GM12878 (cell line): ENCODE measurements at regions not wholly inside any gene's neighbourhood (a gene's known extent, or its start where the extent isn't known, plus 50 kb on each side); places are given as distances from the start of the nearest gene placed in this dataset.

Experiments used
- ATAC-seq: fragments of 200-7000 bp; cut with Tn5 transposase; 3 replicates; pipeline ENCODE4 v1.9.1; 2020; ENCODE audit warnings: mild to moderate bottlenecking, moderate library complexity
- BruUV-seq: library from RNA; stranded (reverse); fragments of 400-500 nt; replicated peaks from 2 replicates; lab custom pipeline; 2021; lab: Mats Ljungman, UMichigan
- CTCF ChIA-PET: fragments of 300-600 bp; sonication (Branson Sonifier 250); formaldehyde crosslinking; extraction: SDS; loops from one replicate; lab custom pipeline; 2021; ENCODE audit warnings: inconsistent platforms; lab: Yijun Ruan, JAX
- POLR2A ChIA-PET: fragments of 350-600 bp; formaldehyde crosslinking; extraction: SDS; loops from one replicate; lab custom pipeline; 2021; ENCODE audit warnings: inconsistent platforms; lab: Charles Lee
- RAD21 ChIA-PET: fragments of 300-600 bp; sonication (Branson Sonifier 250); formaldehyde crosslinking; loops from one replicate; lab custom pipeline; 2023; ENCODE audit warnings: antibody characterized with exemption; ENCODE audit not compliant: unreplicated experiment; lab: Charles Lee
- SMC1A ChIA-PET: fragments of 300-600 bp; sonication (Branson Sonifier 250); formaldehyde crosslinking; loops from one replicate; lab custom pipeline; 2023; ENCODE audit not compliant: unreplicated experiment, uncharacterized antibody; lab: Charles Lee
- DNase-seq: peaks from one replicate; pipeline ENCODE4 v3.0.0-alpha.2; 2011; ENCODE audit warnings: low read depth, low spot score
- FAIRE-seq: peaks from 3 replicates; lab custom pipeline; 2011; peaks lifted over from hg19 to GRCh38; lab: Jason Lieb, UNC
- H2AFZ ChIP-seq: 2 replicates; pipeline ENCODE4 v1.6.0; 2011; ENCODE audit warnings: low read depth, low read length, control low read depth; ENCODE audit not compliant: control insufficient read depth
- H3K27ac ChIP-seq: 2 replicates; pipeline ENCODE4 v1.5.1; 2011; ENCODE audit warnings: control low read depth; ENCODE audit not compliant: control insufficient read depth, insufficient read depth
- H3K27me3 ChIP-seq, 2 experiments: replicated peaks in 1 of 2; 2 replicates each; pipeline versions ENCODE4 v1.6.0 to v1.6.1; 2011; ENCODE audit warnings: low read length in 1 of 2; ENCODE audit not compliant: control insufficient read depth in 2 of 2, insufficient read depth in 2 of 2
- H3K36me3 ChIP-seq, 2 experiments: 2 replicates each; pipeline ENCODE4 v1.5.1; 2011; ENCODE audit warnings: low read length in 1 of 2; ENCODE audit not compliant: control insufficient read depth in 2 of 2, insufficient read depth in 2 of 2
- H3K4me1 ChIP-seq: 2 replicates; pipeline ENCODE4 v1.6.1; 2011; ENCODE audit warnings: mild to moderate bottlenecking, low read length, moderate library complexity, mixed read lengths; ENCODE audit not compliant: control insufficient read depth, insufficient read depth
- H3K4me2 ChIP-seq: 2 replicates; pipeline ENCODE4 v1.6.0; 2011; ENCODE audit warnings: control low read depth; ENCODE audit not compliant: control insufficient read depth, insufficient read depth
- H3K4me3 ChIP-seq: fragments of 200-600 bp; sonication (generic); 2 replicates; pipeline ENCODE4 v1.5.1; 2016
- H3K79me2 ChIP-seq: 2 replicates; pipeline ENCODE4 v1.6.0; 2011; ENCODE audit warnings: low read length; ENCODE audit not compliant: control insufficient read depth, insufficient read depth
- H3K9ac ChIP-seq: 2 replicates; pipeline ENCODE4 v1.8.0; 2011; ENCODE audit warnings: low read length, control low read depth, mixed read lengths; ENCODE audit not compliant: control insufficient read depth, insufficient read depth
- H3K9me3 ChIP-seq: replicated peaks from 3 replicates; pipeline ENCODE4 v1.5.1; 2011; ENCODE audit warnings: mild to moderate bottlenecking, low read length; ENCODE audit not compliant: control insufficient read depth, insufficient read depth
- H4K20me1 ChIP-seq: 2 replicates; pipeline ENCODE4 v1.6.0; 2011; ENCODE audit not compliant: control insufficient read depth, insufficient read depth
- BCL11A ChIP-seq: IDR thresholded peaks from 2 replicates; pipeline ENCODE4 v1.6.1; 2011; ENCODE audit warnings: low read depth, low read length
- BCL3 ChIP-seq: IDR thresholded peaks from 2 replicates; pipeline ENCODE4 v1.6.1; 2011; ENCODE audit warnings: borderline replicate concordance, low read depth, mild to moderate bottlenecking, moderate library complexity, low read length; ENCODE audit not compliant: insufficient read depth, poor library complexity, severe bottlenecking
- DPF2 ChIP-seq: fragments of 450-650 bp; IDR thresholded peaks from 2 replicates; pipeline ENCODE4 v1.6.1; 2017; ENCODE audit warnings: mild to moderate bottlenecking
- E4F1 ChIP-seq: fragments of 450-650 bp; IDR thresholded peaks from 2 replicates; pipeline ENCODE4 v1.6.1; 2018; ENCODE audit warnings: borderline replicate concordance, mild to moderate bottlenecking; ENCODE audit not compliant: partially characterized antibody
- FOXK2 ChIP-seq: fragments of 450-650 bp; IDR thresholded peaks from 2 replicates; pipeline ENCODE4 v1.6.1; 2017; ENCODE audit warnings: mild to moderate bottlenecking, moderate library complexity
- IKZF1 ChIP-seq: fragments of 450-650 bp; conservative IDR thresholded peaks from 2 replicates; pipeline ENCODE4 v1.6.1; 2017; ENCODE audit warnings: antibody characterized with exemption, mild to moderate bottlenecking
- LARP7 ChIP-seq: fragments of 450-650 bp; IDR thresholded peaks from 2 replicates; pipeline ENCODE4 v1.6.1; 2017; ENCODE audit warnings: mild to moderate bottlenecking
- MAX ChIP-seq: IDR thresholded peaks from 2 replicates; pipeline ENCODE4 v1.6.1; 2012; ENCODE audit warnings: low read depth, low read length, improper control_type of control experiment
- MTA2 ChIP-seq: fragments of 450-650 bp; IDR thresholded peaks from 2 replicates; pipeline ENCODE4 v1.6.1; 2016; ENCODE audit warnings: low read depth, mild to moderate bottlenecking, moderate library complexity
- NFIC ChIP-seq: IDR thresholded peaks from 2 replicates; pipeline ENCODE4 v1.6.1; 2012; ENCODE audit warnings: low read depth, mild to moderate bottlenecking, inconsistent platforms, low read length, moderate library complexity
- PAX5 ChIP-seq: IDR thresholded peaks from 2 replicates; pipeline ENCODE4 v1.6.1; 2011; ENCODE audit warnings: low read depth, low read length, borderline replicate concordance
- RBBP5 ChIP-seq: fragments of 200-600 bp; sonication (generic); conservative IDR thresholded peaks from 2 replicates; pipeline ENCODE4 v1.6.1; 2016
- RFX5 ChIP-seq: IDR thresholded peaks from 2 replicates; pipeline ENCODE4 v1.6.1; 2011; ENCODE audit warnings: low read depth, low read length, improper control_type of control experiment
- RUNX3 ChIP-seq: IDR thresholded peaks from 2 replicates; pipeline ENCODE4 v1.6.1; 2012; ENCODE audit warnings: low read length, inconsistent platforms
- SREBF2 ChIP-seq: IDR thresholded peaks from 2 replicates; pipeline ENCODE4 v1.6.1; 2012; ENCODE audit warnings: mild to moderate bottlenecking, low read length
- SRF ChIP-seq, 2 experiments: IDR thresholded peaks; 2 replicates each; pipeline ENCODE4 v1.6.1; 2011; ENCODE audit warnings: low read depth in 2 of 2, low read length in 2 of 2, mild to moderate bottlenecking in 1 of 2, moderate library complexity in 1 of 2
- WRNIP1 ChIP-seq: IDR thresholded peaks from 2 replicates; pipeline ENCODE4 v1.6.1; 2011; ENCODE audit warnings: low read depth, low read length, improper control_type of control experiment, borderline replicate concordance
- ZBTB11 ChIP-seq: fragments of 450-650 bp; formaldehyde crosslinking; IDR thresholded peaks from 2 replicates; pipeline ENCODE4 v1.5.0; 2022; ENCODE audit warnings: mild to moderate bottlenecking, missing genetic modification characterization
- ZNF384 ChIP-seq: IDR thresholded peaks from 2 replicates; pipeline ENCODE4 v1.6.1; 2012; ENCODE audit warnings: low read depth, mild to moderate bottlenecking, low read length, improper control_type of control experiment, borderline replicate concordance
- WGBS: methylation state at CpG from one replicate; pipeline ENCODE4 v1.1.6; 2016; ENCODE audit warnings: low lambda C conversion rate; ENCODE audit not compliant: insufficient replicate concordance, insufficient coverage; ENCODE audit errors: missing lambda C conversion rate; 5-methylcytosine and 5-hydroxymethylcytosine counted together
- in situ Hi-C: fragments of 300-500 bp; cut with MboI; formaldehyde crosslinking; loops from 9 replicates; pipeline ENCODE4 v1.14.3; 2018; ENCODE audit warnings: mixed read lengths
- intact Hi-C: fragments of 100-400 bp; cut with micrococcal nuclease; formaldehyde crosslinking; loops from one replicate; pipeline ENCODE4 v1.14.2; 2022; ENCODE audit not compliant: unreplicated experiment

- TF ChIP-seq BCL3 (no peak), LARP7 (no peak), NFIC (peak; percentile 52), RUNX3 (peak; percentile 75), SREBF2 (no peak)
Observed at GRCh38 chr21:16199539-16199938, 469.8 kb downstream of the USP25 start (continued).

GRCh38 chr21:16201718-16202117 lies 471.9 kb downstream of the USP25 start:
- no peaks in the 10 kb centered on the region; the same call in 2 of the 3 replicates for H3K9me3 ChIP-seq
- no peak overlapping the region for H3K27ac ChIP-seq
- no peaks in the 10 kb centered on the region; the same call in none of the 2 replicates for H3K79me2 ChIP-seq
- RAD21 ChIA-PET = no interaction called here
- intact Hi-C loops (no loop called here), in situ Hi-C loops (no loop called here)
- H3K4me3 ChIP-seq = no peak overlapping the region
- SMC1A ChIA-PET = no interaction called here
- H3K27me3 ChIP-seq = no peaks in the 10 kb centered on the region
- no peak overlapping the region for H2AFZ ChIP-seq
- H4K20me1 ChIP-seq = no peaks in the 10 kb centered on the region
- POLR2A ChIA-PET = no interaction called here
- ATAC-seq (no peak), FAIRE-seq (no peak), DNase-seq (no peak)
- 0% methylated on average over 1 of the region's 1 CpG for WGBS
- H3K36me3 ChIP-seq = no peaks in the 10 kb centered on the region
- H3K9ac ChIP-seq = no peak overlapping the region
- H3K4me1 ChIP-seq = no peaks in the 10 kb centered on the region
- no TSS peak for BruUV-seq
- no peak overlapping the region for H3K4me2 ChIP-seq
- CTCF ChIA-PET = no interaction called here
- TF ChIP-seq ZNF384 (no peak), FOXK2 (no peak), DPF2 (no peak), RBBP5 (no peak), RFX5 (no peak), PAX5 (no peak), ZBTB11 (CRISPR knock-in tag) (no peak), MTA2 (no peak), NFIC (no peak), SRF (IDR thresholded peaks at IDR 0.05; ENCODE audit: low read depth in 2 of 2, low read length in 2 of 2) (no peak), E4F1 (no peak), IKZF1 (no peak), MAX (no peak), BCL11A (no peak), WRNIP1 (no peak)
